ENCODE measurements at regions not wholly inside any gene's neighbourhood (a gene's known extent, or its start where the extent isn't known, plus 50 kb on each side); places are given as distances from the start of the nearest gene placed in this dataset.
"Not testable (repeated sequence)": the region's sequence is repeated elsewhere in the genome, so short reads cannot be mapped to it uniquely, and the experiment has no call there.

DNA sequence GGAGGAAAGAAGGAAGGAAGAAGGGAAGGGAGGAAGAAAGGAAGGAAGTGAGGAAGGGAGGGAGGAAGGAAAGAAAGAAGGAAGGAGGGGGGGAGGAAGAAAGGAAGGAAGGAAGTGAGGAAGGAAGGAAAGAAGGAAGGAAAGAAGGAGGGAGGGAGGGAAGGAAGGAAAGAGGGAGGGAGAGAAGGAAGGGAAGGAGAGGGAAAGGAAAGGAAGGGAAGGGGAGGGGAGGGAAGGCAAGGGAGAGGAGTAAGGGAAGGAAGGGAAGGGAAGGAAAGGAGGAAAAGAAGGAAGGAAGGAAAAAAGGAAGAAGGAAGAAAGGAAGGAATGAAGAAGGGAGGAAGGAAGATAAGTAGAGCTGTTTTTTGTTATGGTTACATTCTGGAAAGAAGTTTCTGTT, 141.2 kb downstream of the LRRC3B start:
- ATAC-seq: no peak

DNA sequence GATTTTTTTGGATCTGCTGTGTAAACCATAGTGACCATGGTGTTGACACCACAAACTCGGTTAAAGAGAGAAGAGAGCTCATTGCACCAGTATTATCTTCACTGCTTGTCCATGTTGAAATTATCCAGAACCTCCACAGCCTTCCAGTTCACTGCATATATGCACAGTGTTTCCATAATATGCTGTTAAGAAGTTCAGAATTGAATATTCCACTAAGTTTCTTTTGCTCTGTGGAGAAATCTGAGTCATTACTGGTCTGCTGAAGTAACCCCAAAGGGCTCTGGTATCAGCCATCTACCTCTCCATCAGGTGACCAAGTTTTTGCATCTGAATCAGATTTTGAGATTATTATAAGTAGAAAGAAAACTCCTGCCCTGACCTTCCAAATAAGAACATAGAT, 143.5 kb downstream of the LRRC3B start:
- ATAC-seq: no peak

DNA sequence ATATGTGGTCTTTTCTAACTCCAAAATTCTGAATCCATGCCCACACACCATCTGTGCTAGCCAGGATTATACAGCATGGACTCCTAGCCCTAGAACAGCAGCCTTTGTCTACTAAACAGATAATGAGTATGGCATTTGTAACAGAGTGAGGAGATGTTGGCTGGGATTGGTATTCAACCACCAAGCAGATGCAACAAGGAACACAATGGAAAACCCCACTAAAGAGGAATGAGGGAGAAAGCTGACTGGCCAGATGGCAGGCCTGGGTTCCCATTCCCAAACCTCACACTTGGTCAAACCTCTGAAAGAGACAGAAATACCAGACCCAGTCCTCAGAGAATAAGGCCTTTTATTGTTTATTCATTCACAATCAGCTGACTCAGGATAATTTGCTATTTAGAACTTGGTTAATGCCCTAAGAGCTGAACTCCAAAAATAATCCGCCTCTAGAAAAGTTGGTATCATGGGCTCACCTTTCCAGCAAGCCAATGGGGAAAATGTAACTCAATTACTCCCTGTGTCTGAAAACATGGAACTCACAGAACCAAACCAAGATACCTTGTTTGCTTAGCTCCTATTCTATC, 145.6 kb downstream of the LRRC3B start:
- no peak for ATAC-seq

DNA sequence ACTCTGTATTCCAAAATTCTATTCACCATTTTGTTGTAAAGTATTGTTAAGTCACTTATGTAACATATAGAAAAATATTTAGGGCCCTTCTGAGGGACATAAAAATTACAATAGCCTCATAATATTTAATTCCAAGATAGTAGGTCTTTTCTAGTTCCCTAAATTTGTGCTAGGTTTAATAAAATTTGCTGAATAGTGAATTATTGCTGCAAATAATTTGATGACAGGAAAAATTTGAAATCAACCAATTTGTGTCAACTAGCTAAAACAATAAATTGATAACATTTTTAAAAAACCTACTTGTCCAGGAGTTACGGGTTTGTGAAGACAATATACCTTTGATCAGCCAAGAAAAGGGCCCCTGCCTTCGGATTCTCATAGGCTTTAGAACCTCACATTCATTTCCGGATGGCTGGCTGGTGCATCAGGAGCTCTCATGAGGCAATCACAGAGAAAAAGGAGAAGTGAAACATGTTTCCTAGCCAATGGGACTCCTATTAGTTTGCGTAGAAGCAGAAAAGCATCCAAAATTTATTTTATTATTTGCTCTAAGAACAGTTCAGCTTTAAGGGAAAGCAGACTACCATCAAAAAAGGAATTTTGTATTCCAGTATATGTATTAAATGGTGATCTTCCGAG, 177.2 kb downstream of the LRRC3B start:
- ATAC-seq: no peak

DNA sequence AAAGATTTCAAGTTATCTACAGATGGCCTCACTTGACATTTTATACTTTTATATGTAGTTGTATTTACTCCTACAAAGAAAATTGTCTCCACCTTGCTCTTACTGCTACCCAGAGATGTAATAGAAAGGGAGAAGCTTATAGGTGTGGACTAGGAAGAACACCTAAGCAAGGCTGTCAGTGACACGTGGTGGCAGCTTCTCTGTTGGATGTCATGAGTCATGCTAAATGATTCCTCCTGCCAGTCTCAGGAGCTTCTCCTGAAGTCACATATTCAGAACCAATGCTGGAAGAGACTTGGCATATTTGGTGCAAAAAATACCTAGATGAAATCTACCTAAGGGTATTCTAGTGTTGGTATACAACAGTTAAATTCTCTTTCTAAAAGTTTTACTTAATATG, 184.7 kb downstream of the LRRC3B start:
- ATAC-seq: no peak

DNA sequence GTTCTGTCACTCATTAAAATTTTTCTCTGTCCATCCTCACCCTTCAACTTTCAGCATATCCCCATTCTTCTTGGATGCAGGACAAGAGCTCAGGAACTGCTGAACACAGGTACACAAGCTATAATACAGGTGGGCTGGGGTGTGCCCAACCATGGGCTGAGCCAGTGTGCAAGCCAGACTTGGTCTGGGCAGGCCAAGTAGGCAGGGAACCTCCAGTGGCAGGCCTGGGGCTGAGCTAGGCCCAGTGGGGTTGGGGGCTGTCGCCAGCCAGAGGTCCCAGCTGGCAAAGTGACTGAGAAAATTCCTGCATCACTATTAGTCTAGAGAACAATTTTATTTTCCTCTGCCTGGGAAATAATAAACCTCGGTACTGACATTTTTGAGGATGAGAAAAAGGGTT, 202.9 kb downstream of the LRRC3B start:
- ATAC-seq: no peak

DNA sequence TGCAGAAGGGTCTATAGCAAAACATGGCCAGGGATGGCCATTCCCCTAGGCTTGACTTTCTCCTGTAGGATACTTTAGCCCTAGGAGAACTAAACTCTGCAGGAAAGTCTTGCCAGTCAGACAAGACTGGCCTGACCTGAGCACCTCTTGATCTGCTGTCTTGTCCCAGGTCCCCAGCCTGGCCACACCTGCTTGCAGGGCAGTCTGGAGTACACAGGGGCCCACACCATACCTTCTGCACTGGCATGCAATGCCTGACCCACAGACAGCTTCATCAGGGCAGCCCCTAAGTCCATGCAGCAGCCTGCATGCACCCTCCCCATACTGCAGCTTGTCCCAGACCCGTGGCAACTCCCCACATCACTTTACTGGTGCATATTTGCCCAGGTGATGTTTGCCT, 204.6 kb downstream of the LRRC3B start:
- ATAC-seq: no peak

DNA sequence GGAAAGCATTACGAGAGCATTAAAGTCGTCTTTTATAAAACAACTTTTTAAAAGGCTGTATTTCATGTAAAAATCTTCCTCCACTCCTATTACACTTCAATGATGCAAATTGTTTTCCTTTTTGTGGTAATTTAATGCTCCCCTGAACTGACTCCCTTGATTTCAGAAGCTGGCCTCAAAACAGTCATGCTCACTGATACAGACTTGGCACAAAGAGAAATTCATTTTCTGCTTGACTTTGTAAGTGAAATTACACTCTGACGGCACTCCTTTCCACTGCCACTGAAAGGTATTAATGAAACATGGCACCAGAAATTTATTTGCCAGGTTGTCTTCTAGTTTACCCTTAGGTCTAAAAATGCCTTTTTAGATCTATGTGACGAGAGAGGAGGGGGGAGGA, 215.5 kb downstream of the LRRC3B start:
- ATAC-seq: no peak

DNA sequence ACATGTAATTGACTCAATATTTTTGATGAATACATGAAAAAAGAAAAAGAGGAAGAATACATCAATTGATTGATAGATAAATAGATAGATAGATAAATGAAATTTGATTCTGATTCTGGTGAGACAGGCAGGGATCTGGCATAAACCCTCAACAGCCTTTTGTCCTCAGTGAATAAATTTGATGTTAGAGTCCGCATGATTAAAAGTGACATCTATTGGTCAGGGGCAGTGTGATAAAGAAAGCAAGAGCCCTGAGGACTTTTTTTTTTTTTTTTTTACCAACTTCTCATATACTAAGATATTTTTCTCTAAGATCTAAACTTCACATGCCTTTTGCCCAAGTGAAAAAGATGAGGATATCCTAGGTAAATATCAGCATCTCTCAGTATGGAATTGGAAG, 216.4 kb downstream of the LRRC3B start:
- ATAC-seq: no peak

DNA sequence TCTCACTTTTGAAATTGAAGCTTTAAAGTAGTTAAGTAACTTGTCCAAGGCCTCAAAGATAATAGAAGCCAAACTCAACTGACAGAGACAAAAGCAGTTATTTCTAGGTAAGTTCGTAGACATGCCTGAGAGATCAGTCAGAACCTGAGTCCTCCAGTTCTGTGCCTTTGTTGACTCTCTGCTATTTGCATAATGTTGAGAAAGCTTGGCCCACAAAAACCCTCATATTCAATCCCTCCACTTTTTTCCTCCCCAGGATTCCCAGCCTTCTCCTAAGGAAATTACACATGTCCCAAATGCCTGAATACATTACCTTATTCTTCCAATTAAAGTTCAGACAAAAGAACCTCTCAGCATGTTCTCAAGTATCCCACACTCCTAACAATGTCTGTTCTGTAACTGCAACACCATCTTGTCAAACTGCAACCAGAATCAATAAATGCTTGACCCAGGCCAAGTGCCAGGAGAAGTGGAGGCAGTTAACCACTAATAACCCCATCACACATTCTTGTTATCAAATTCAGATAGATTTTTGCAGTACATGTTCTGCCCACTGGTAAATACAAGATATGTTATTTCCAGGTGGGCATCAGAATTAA, 217.8 kb downstream of the LRRC3B start:
- ATAC-seq: no peak

DNA sequence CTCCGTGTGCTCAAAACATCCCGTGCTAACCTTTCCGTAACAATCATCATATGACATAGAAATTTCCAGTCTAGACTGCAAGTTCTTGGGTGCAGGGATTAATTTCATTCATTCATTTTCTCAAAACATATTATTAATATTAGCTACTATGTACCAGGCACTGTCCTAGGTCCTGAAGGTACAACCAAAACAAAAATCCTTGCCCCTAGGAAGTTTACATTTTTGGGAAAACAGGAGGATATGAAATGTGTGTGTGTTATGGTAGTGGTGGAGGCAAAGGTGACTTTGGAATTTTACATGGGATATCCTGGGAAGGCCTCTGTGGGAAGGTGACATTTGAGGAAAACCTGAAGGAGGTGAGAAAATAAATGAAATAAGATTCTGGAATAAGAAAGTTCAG, 222.6 kb downstream of the LRRC3B start:
- no peak for ATAC-seq

DNA sequence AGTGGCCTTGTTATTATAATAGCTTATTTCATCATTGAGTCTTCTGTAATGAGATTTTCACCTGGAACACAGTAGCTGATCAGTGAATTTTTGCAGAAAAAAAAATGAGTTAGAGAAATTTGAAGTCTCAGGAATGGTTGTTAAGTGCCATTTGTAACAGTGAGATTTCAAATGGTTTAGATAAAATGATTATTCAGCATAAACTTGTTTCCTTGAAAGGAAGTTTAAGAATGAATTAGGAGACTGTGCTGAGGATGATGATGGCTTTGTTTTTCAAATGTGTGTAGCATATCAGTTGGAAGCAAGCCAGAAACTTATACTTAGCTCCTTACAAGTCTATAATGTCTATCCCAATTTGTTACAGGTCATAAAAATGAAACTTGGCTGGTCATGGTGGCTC, 225.1 kb downstream of the LRRC3B start:
- ATAC-seq: no peak

DNA sequence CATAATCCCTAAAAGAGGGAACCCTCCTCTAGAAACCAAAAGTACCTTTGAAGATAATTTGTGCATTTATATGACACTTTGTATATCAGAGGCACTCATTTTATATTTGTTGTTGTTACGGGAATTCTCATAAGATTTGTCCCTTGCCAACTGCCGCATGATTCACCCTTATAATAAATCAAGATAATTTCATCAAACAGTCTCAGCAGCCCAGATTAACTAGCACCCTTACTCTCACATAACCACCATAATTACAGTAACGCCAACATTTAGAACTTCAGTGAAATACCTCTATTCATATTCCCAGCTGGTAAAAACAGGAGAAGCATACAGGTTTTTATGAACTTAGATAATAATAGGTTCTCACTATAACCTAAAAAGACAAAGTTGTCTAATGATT, 271.9 kb downstream of the LRRC3B start:
- ATAC-seq: no peak

DNA sequence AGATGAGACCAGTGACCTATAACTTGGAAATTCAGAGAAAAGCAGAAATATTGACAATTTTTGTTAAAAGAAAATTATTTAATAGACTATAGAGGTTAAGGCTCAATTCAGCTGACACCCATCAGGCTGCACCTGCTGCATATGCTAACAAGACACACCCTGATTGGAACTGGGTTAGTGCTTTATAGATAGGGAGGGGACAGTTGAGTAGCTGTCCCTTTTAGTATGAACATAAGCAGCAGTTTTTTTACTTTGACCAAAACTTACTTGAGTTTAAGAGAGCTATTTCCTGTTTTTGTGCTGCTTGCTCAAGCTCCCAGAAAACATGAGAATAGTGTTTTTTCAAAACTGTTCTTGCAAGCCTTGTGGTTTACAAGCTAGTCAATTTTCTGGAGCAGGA, 292.6 kb downstream of the LRRC3B start:
- ATAC-seq: no peak

DNA sequence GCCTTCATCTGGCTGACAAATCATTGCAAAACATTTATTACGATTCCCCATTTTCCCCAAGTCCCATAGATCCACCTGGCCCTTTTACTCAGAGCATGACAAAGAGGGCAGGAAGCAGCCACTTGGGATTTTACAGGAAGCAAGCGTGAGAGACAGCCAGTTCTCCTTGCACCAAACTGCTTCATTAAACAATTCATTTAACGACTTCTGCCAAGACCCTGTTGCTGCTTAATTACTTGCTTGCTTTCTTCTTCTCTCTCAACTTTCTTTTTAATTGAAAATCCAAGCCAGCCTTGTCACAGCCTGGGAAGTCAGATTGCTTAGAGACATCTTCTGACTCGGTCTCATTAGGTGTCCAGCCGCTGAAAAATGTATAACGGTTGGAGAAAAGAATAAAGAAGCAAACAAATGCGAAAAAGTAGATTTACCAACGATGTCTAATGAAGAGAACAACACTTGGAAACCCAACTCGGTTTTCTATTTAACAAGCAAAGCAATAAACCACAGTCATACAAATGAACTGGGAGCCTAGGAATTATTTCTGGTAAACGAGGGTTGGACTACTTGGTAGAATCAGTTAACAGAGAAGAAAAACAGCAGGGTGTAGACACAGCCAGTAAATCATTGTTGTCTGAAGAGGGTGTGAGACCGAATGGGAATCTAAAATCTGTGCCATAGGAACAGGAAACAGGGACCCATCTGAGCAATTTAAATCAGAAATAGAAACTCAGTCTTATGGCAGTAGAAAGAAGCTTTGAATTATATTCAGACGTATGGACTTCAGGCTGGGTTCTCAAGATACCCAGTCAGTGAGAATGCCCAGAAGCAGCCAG, 298.3 kb downstream of the LRRC3B start:
- ATAC-seq: no peak

DNA sequence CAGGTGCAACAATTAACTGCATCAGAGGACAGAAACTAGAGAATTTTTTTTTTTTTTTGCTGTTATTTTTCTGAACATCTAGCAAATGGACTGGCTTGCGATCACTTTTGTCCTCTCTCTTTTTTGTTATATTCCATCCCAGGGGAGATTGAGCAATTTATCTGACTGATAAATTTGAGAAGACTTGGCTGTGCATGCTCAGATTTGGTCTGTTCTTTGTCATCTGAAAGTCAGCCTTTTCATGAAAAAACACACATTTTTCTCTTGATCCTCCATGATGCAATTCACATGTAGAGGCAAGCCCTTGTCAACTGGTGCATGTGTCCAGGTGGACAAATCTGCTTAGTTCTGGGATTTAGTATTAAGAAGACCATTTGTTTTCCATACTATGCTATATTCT, 309.3 kb downstream of the LRRC3B start:
- ATAC-seq: no peak

DNA sequence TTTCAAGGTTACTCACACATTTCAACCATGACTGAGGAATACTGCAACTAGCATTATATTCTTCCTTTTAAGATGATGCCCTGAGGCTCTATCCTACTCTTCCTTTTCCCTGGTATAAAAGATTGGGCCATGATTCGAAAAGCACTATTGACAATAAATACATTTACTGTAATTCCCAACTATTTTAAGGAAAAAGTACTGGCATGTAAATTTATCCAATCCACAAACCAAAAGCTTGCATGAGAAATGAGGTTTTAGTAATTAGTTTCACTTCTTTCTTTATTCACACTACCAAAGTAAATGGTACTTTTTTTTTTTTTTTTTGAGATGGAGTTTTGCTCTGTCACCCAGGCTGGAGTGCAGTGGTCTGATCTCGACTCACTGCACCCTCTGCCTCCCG, 310.2 kb downstream of the LRRC3B start:
- no peak for ATAC-seq

DNA sequence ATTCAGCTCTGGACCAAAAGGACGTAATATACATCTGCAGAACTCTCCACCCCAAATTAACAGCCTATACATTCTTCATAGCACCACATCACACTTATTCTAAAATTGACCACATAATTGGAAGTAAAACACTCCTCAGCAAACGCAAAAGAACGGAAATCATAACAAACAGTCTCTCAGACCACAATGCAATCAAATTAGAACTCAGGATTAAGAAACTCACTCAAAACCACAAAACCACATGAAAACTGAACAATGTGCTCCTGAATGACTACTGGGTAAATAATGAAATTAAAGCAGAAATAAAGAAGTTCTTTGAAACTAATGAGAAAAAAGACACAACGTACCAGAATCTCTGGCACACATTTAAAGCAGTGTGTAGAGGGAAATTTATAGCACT, 322.9 kb downstream of the LRRC3B start:
- ATAC-seq: not testable (repeated sequence)

DNA sequence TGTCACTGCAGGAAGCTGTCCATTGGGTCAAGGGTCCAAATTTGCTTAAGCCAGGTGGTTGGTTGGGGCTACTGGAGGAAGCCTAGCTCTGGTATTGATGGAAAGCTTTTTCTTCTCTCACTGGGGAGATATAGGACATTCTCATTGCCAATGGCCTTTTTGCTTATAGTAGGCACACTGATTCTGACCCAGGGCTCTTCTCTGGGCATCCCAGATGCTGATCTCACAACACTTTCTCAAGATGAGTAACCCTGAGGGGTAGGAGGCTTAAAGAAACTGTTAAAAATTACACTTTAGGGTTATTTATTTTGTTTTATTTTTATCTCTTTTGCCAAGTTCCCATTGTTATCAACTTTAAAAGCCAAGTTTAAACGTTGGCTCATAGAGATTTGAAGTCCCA, 337.8 kb downstream of the LRRC3B start:
- no peak for ATAC-seq

DNA sequence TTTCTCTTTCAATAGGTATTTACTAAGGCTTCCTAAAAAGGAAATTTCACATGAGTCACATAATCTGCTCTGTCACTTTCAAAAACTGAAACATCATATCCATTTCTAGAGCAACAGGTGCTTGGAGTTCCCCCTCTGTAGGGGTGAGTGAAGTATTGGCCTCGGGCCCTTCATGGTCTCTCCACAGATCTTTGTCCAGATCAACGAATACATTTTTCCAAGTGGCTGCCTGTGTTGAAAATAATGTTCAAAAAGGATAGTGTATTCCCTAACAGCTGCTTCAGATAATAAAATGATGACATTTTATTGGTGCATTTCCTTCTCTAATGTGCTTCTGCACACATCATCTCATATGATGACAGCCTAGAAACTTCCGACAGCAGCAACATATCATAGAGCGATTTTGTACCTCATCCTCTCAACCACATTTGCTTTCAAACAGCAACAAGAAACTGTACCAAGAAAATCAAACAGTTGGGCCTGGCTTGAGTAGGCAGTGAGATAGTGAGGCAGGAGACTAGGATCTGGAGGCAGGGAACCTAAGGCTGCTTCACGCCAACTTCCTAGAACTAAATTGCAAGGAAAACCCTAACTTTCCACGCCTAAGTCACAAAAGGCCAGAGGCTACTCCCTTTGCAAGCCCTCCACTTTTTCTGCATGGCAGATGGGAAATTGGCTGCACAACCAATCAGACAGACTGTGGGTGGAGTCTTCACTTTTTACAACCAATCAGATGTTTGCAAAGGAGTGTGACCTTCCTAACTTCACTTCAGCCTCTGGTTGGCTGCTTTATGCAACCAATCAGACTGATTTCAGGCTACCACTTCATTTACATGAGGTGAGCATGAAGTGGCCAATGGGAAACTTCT, 340.2 kb downstream of the LRRC3B start:
- no peak for ATAC-seq

DNA sequence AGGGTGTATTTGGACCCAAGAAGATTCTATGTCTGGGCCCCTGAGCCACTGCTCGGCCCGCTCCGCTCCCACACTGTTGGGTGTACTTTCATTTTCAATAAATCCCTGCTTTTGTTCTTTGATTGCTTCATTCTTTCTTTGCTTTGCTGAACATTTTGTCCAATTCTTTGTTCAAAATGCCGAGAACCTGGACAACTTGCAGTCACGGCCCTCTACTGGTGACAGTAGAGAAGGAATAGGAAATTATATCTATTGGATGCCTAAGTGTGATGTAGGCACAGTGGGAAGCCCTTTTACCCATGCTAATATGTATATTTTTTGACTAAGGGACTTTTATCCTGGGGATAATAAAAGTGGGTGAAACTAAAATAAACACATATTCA, 340.8 kb downstream of the LRRC3B start:
- ATAC-seq: no peak

DNA sequence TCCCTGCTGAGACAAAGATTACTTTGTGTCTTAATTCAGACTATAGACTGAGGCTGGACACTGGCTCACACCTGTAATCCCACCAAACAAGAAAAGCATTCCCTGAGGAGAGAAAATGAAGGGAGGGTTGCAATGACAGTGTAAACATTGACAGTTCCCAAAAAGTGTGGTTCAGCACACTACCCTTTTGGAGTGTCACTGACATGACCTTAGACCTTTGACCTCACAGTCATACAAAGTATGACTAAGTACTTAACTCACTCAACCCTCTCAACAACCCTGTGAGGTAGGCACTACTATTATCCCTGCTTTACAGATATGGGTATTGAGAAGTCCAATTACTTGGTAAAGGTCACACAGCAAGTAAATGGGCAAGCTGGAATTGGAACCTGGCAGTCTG, 341.7 kb downstream of the LRRC3B start:
- no peak for ATAC-seq

DNA sequence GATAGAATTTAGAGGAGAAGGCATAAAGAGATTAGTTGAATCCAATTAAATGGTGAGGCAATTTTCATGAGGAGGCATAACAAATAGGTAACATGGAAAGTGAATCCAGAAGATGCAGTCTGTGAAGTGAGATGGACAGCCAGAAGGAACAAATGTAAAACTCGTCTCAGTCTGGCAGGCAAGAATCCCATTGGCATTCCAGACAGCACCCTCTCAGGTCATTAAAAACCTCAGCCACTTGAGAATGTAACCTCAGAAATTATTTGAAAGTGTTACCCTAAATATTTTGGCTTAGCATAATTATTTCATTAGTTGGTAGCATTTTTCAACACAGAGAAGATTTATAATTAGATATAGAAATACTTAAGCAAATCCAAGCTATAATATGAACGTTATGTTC, 342.3 kb downstream of the LRRC3B start:
- no peak for ATAC-seq

All from esophagus mucosa (tissue), 1 donor.